GM12878 (cell line): ENCODE measurements at regions not wholly inside any gene's neighbourhood (a gene's known extent, or its start where the extent isn't known, plus 50 kb on each side); places are given as distances from the start of the nearest gene placed in this dataset.

Source experiments
- ATAC-seq: fragments of 200-7000 bp; cut with Tn5 transposase; 3 replicates; pipeline ENCODE4 v1.9.1; 2020; ENCODE audit warnings: mild to moderate bottlenecking, moderate library complexity
- BruUV-seq: library from RNA; stranded (reverse); fragments of 400-500 nt; replicated peaks from 2 replicates; lab custom pipeline; 2021; lab: Mats Ljungman, UMichigan
- CTCF ChIA-PET: fragments of 300-600 bp; sonication (Branson Sonifier 250); formaldehyde crosslinking; extraction: SDS; loops from one replicate; lab custom pipeline; 2021; ENCODE audit warnings: inconsistent platforms; lab: Yijun Ruan, JAX
- POLR2A ChIA-PET: fragments of 350-600 bp; formaldehyde crosslinking; extraction: SDS; loops from one replicate; lab custom pipeline; 2021; ENCODE audit warnings: inconsistent platforms; lab: Charles Lee
- RAD21 ChIA-PET: fragments of 300-600 bp; sonication (Branson Sonifier 250); formaldehyde crosslinking; loops from one replicate; lab custom pipeline; 2023; ENCODE audit warnings: antibody characterized with exemption; ENCODE audit not compliant: unreplicated experiment; lab: Charles Lee
- SMC1A ChIA-PET: fragments of 300-600 bp; sonication (Branson Sonifier 250); formaldehyde crosslinking; loops from one replicate; lab custom pipeline; 2023; ENCODE audit not compliant: unreplicated experiment, uncharacterized antibody; lab: Charles Lee
- DNase-seq: peaks from one replicate; pipeline ENCODE4 v3.0.0-alpha.2; 2011; ENCODE audit warnings: low read depth, low spot score
- FAIRE-seq: peaks from 3 replicates; lab custom pipeline; 2011; peaks lifted over from hg19 to GRCh38; lab: Jason Lieb, UNC
- H2AFZ ChIP-seq: 2 replicates; pipeline ENCODE4 v1.6.0; 2011; ENCODE audit warnings: low read depth, low read length, control low read depth; ENCODE audit not compliant: control insufficient read depth
- H3K27ac ChIP-seq: 2 replicates; pipeline ENCODE4 v1.5.1; 2011; ENCODE audit warnings: control low read depth; ENCODE audit not compliant: control insufficient read depth, insufficient read depth
- H3K27me3 ChIP-seq, 2 experiments: replicated peaks in 1 of 2; 2 replicates each; pipeline versions ENCODE4 v1.6.0 to v1.6.1; 2011; ENCODE audit warnings: low read length in 1 of 2; ENCODE audit not compliant: control insufficient read depth in 2 of 2, insufficient read depth in 2 of 2
- H3K36me3 ChIP-seq, 2 experiments: 2 replicates each; pipeline ENCODE4 v1.5.1; 2011; ENCODE audit warnings: low read length in 1 of 2; ENCODE audit not compliant: control insufficient read depth in 2 of 2, insufficient read depth in 2 of 2
- H3K4me1 ChIP-seq: 2 replicates; pipeline ENCODE4 v1.6.1; 2011; ENCODE audit warnings: mild to moderate bottlenecking, low read length, moderate library complexity, mixed read lengths; ENCODE audit not compliant: control insufficient read depth, insufficient read depth
- H3K4me2 ChIP-seq: 2 replicates; pipeline ENCODE4 v1.6.0; 2011; ENCODE audit warnings: control low read depth; ENCODE audit not compliant: control insufficient read depth, insufficient read depth
- H3K4me3 ChIP-seq: fragments of 200-600 bp; sonication (generic); 2 replicates; pipeline ENCODE4 v1.5.1; 2016
- H3K79me2 ChIP-seq: 2 replicates; pipeline ENCODE4 v1.6.0; 2011; ENCODE audit warnings: low read length; ENCODE audit not compliant: control insufficient read depth, insufficient read depth
- H3K9ac ChIP-seq: 2 replicates; pipeline ENCODE4 v1.8.0; 2011; ENCODE audit warnings: low read length, control low read depth, mixed read lengths; ENCODE audit not compliant: control insufficient read depth, insufficient read depth
- H3K9me3 ChIP-seq: replicated peaks from 3 replicates; pipeline ENCODE4 v1.5.1; 2011; ENCODE audit warnings: mild to moderate bottlenecking, low read length; ENCODE audit not compliant: control insufficient read depth, insufficient read depth
- H4K20me1 ChIP-seq: 2 replicates; pipeline ENCODE4 v1.6.0; 2011; ENCODE audit not compliant: control insufficient read depth, insufficient read depth
- CHD2 ChIP-seq: IDR thresholded peaks from 2 replicates; pipeline ENCODE4 v1.6.1; 2011; ENCODE audit warnings: low read depth, low read length, improper control_type of control experiment, borderline replicate concordance
- YBX1 ChIP-seq: fragments of 450-650 bp; IDR thresholded peaks from 2 replicates; pipeline ENCODE4 v1.6.1; 2016; ENCODE audit warnings: antibody characterized with exemption
- ZNF384 ChIP-seq: IDR thresholded peaks from 2 replicates; pipeline ENCODE4 v1.6.1; 2012; ENCODE audit warnings: low read depth, mild to moderate bottlenecking, low read length, improper control_type of control experiment, borderline replicate concordance
- WGBS: methylation state at CpG from one replicate; pipeline ENCODE4 v1.1.6; 2016; ENCODE audit warnings: low lambda C conversion rate; ENCODE audit not compliant: insufficient replicate concordance, insufficient coverage; ENCODE audit errors: missing lambda C conversion rate; 5-methylcytosine and 5-hydroxymethylcytosine counted together
- in situ Hi-C: fragments of 300-500 bp; cut with MboI; formaldehyde crosslinking; loops from 9 replicates; pipeline ENCODE4 v1.14.3; 2018; ENCODE audit warnings: mixed read lengths
- intact Hi-C: fragments of 100-400 bp; cut with micrococcal nuclease; formaldehyde crosslinking; loops from one replicate; pipeline ENCODE4 v1.14.2; 2022; ENCODE audit not compliant: unreplicated experiment
- TF ChIP-seq, protein P1 (sequence below): fragments of 150-350 bp; IDR thresholded peaks from 2 replicates; pipeline ENCODE4 v1.6.1; 2016; ENCODE audit warnings: low read depth, low read length

DNA sequence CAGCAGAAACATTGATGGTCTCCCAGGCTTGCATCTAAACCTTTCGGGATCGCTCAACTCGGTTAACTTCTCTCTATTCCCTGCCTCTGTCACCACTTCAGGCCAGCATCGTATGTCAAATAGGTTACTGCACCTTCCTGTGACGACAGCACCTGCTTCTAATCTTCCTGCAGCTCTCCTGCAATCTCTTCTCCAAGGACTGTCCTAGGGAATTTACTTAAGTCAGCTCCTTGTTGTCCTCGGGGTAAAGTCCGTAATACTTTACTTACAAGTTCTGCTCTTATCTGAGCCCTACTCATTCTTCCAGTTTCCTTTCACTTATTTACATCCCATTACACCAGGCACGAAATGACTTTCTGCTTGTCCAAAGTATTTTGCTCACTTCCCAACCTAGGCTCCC is 372.7 kb upstream of the AKR1E2 start:
- DNase-seq, result no peak
- in situ Hi-C loops, result no loop called here
- WGBS, result 54% methylated on average over 8 of the region's 8 CpGs
- Histone ChIP-seq H2AFZ (no peak overlapping the region), H3K36me3 (no peaks in the 10 kb centered on the region), H3K9me3 (no peaks in the 10 kb centered on the region), H3K27ac (no peak overlapping the region), H3K4me2 (no peak overlapping the region), H3K9ac (no peak overlapping the region), H4K20me1 (no peaks in the 10 kb centered on the region), H3K4me3 (no peak overlapping the region), H3K27me3 (no peaks in the 10 kb centered on the region; a peak in 1 of 4 replicates), H3K4me1 (no peaks in the 10 kb centered on the region), H3K79me2 (no peaks in the 10 kb centered on the region)
- ChIA-PET POLR2A (no interaction called here), SMC1A (no interaction called here), RAD21 (no interaction called here), CTCF (interaction anchor here (0.6 kb wide), 1 partner anchor 1422 kb away, joined by 3 read pairs; no protein-coding TSS in a partner anchor)
- BruUV-seq, result no TSS peak
- ATAC-seq, result no peak
- no peak for FAIRE-seq
- TF ChIP-seq ZNF384 (no peak), CHD2 (no peak), YBX1 (no peak)
- TF ChIP-seq, protein P1, sequence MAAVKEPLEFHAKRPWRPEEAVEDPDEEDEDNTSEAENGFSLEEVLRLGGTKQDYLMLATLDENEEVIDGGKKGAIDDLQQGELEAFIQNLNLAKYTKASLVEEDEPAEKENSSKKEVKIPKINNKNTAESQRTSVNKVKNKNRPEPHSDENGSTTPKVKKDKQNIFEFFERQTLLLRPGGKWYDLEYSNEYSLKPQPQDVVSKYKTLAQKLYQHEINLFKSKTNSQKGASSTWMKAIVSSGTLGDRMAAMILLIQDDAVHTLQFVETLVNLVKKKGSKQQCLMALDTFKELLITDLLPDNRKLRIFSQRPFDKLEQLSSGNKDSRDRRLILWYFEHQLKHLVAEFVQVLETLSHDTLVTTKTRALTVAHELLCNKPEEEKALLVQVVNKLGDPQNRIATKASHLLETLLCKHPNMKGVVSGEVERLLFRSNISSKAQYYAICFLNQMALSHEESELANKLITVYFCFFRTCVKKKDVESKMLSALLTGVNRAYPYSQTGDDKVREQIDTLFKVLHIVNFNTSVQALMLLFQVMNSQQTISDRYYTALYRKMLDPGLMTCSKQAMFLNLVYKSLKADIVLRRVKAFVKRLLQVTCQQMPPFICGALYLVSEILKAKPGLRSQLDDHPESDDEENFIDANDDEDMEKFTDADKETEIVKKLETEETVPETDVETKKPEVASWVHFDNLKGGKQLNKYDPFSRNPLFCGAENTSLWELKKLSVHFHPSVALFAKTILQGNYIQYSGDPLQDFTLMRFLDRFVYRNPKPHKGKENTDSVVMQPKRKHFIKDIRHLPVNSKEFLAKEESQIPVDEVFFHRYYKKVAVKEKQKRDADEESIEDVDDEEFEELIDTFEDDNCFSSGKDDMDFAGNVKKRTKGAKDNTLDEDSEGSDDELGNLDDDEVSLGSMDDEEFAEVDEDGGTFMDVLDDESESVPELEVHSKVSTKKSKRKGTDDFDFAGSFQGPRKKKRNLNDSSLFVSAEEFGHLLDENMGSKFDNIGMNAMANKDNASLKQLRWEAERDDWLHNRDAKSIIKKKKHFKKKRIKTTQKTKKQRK, result no peak
- intact Hi-C loops, result no loop called here
